Stimulated activated CD4-positive, alpha-beta T cell treated with anti-CD3 and anti-CD28 coated beads, Interleukin-1b, Interleukin-23, amount 100 ng/mL, for 24 hours (primary cell): ENCODE measurements at regions not wholly inside any gene's neighbourhood (a gene's known extent, or its start where the extent isn't known, plus 50 kb on each side); places are given as distances from the start of the nearest gene placed in this dataset.

Experiments
- DNase-seq, 4 experiments: peaks; one replicate each; pipeline ENCODE4 v3.0.0-alpha.2; 2020; ENCODE audit warnings: low read depth in 4 of 4, low spot score in 1 of 4

- DNase-seq = no peak
Observed at GRCh38 chr14:85416771-85417170, 113.2 kb upstream of the FLRT2 start.

GRCh38 chr14:85417396-85417795 lies 112.5 kb upstream of the FLRT2 start:
- no peak for DNase-seq

- DNase-seq = no peak
Observed at GRCh38 chr14:85418721-85419120, 111.2 kb upstream of the FLRT2 start.

GRCh38 chr14:85420278-85420677 lies 109.7 kb upstream of the FLRT2 start:
- no peak for DNase-seq

- DNase-seq = no peak
Observed at GRCh38 chr14:85420707-85421106, 109.2 kb upstream of the FLRT2 start.

GRCh38 chr14:85421186-85421877 lies 108.6 kb upstream of the FLRT2 start:
- no peak for DNase-seq

GRCh38 chr14:85423889-85424288 lies 106.1 kb upstream of the FLRT2 start:
- no peak for DNase-seq

GRCh38 chr14:85425507-85425906 lies 104.4 kb upstream of the FLRT2 start:
- no peak for DNase-seq

- no peak for DNase-seq
Observed at GRCh38 chr14:85426068-85426935, 103.6 kb upstream of the FLRT2 start.

- DNase-seq = no peak
Observed at GRCh38 chr14:85428926-85429325, 101.0 kb upstream of the FLRT2 start.

GRCh38 chr14:85437148-85437547 lies 92.8 kb upstream of the FLRT2 start:
- DNase-seq = no peak

GRCh38 chr14:85438001-85438400 lies 91.9 kb upstream of the FLRT2 start:
- no peak for DNase-seq

GRCh38 chr14:85438481-85438942 lies 91.4 kb upstream of the FLRT2 start:
- no peak for DNase-seq

- DNase-seq = no peak
Observed at GRCh38 chr14:85439696-85440328, 90.1 kb upstream of the FLRT2 start.

GRCh38 chr14:85441909-85442643 lies 87.9 kb upstream of the FLRT2 start:
- no peak for DNase-seq

- no peak for DNase-seq
Observed at GRCh38 chr14:85442996-85443395, 86.9 kb upstream of the FLRT2 start.

- no peak for DNase-seq
Observed at GRCh38 chr14:85444635-85445034, 85.3 kb upstream of the FLRT2 start.

- no peak for DNase-seq
Observed at GRCh38 chr14:85445151-85445795, 84.7 kb upstream of the FLRT2 start.

- no peak for DNase-seq
Observed at GRCh38 chr14:85447883-85448282, 82.1 kb upstream of the FLRT2 start.

- no peak for DNase-seq
Observed at GRCh38 chr14:85451421-85451820, 78.5 kb upstream of the FLRT2 start.
